HG02840 (cell line): ENCODE measurements at regions not wholly inside any gene's neighbourhood (a gene's known extent, or its start where the extent isn't known, plus 50 kb on each side); places are given as distances from the start of the nearest gene placed in this dataset.
"Not testable (repeated sequence)": the region's sequence is repeated elsewhere in the genome, so short reads cannot be mapped to it uniquely, and the experiment has no call there.

Source experiments
- ATAC-seq: cut with Tn5 transposase; IDR thresholded peaks from one replicate; pipeline ENCODE4 v1.9.1; 2021; ENCODE audit warnings: mild to moderate bottlenecking, moderate library complexity, moderate number of reproducible peaks; ENCODE audit not compliant: unreplicated experiment, low FRiP score

DNA sequence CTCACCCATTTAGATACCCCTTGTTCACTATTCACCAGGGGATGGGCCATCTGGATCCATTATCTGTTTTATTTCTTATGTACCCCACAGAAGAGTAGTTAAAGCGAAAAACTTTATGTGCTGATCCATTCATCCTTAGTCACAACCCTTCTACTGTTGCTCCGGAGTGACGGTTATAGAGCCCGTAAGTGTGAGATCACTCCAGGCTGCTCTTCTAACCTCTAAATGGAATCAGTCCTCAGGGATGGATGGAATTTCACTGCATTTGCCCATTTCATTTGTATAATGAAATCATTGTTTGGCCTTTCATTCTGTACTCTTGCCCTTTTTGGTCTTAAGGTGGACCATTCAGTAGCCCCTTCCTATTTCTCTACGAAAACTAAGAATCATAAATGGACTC is 409.3 kb upstream of the RUNX1 start:
- ATAC-seq: no peak

- no peak for ATAC-seq
Measured at GRCh38 chr21:35457097-35457804, 408.1 kb upstream of the RUNX1 start.

DNA sequence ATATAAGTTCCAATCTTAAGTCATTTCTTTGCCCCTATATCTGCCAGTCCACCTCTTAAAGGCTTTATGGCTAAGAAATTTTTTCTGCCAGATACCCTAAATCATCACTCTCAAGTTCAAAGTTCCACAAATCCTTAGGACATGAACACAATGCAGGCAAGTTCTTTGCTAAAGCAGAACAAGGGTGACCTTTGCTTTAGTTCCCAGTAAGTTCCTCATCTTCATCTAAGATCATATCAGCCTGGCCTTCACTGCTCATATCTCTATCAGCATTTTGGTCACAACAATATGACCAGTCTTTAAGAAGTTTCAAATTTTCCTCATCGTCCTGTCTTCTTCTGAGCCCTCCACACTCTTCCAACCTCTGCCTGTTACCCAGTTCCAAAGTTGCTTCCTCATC is 402.2 kb upstream of the RUNX1 start:
- no peak for ATAC-seq

GRCh38 chr21:35450830-35451229 is 401.7 kb upstream of the RUNX1 start:
- no peak for ATAC-seq

DNA sequence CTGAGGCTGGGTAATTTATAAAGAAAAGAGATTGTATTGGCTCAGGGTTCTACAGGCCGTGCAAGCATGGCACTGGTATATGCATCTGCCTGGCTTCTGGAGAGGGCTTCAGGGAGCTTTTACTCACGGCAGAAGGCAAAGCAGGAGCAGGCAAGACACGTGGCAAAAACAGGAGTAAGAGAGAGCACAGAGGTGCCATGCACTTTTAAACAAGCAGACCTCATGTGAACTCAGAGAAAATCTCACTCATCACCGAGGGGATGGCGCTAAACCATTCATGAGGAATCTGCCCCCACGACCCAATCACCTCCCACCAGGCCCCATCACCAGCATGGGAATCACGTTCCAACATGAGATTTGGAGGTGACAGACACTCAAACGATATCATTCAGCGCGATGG is 400.7 kb upstream of the RUNX1 start:
- ATAC-seq: no peak

GRCh38 chr21:35448876-35449599 is 399.9 kb upstream of the RUNX1 start:
- ATAC-seq: no peak

- no peak for ATAC-seq
Measured at GRCh38 chr21:35444391-35444790, 395.3 kb upstream of the RUNX1 start.

GRCh38 chr21:35441868-35442582 is 392.9 kb upstream of the RUNX1 start:
- no peak for ATAC-seq

- no peak for ATAC-seq
Measured at GRCh38 chr21:35438643-35439404, 389.7 kb upstream of the RUNX1 start.

DNA sequence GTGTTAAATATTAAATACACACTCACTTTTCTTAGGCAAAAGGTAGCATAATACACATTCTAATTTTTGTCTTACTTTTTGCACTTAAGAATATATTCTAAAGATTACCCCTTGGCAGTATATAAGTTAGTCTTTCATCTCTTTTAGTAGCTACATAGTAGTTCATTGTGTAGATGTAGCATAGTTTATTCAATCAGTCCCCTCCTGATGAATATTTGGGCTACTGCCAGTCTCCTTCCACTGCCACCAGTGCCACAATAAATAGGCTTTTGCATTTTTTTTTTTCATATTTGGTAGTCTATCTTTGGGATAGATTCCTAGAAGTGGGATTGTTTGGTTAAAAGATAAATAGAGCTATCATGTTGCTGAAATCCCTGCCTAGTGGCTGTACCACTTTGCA is 388.8 kb upstream of the RUNX1 start:
- no peak for ATAC-seq

GRCh38 chr21:35436899-35437298 is 387.8 kb upstream of the RUNX1 start:
- ATAC-seq: no peak

- ATAC-seq: not testable (repeated sequence)
Measured at GRCh38 chr21:35432601-35433000, 383.5 kb upstream of the RUNX1 start.

DNA sequence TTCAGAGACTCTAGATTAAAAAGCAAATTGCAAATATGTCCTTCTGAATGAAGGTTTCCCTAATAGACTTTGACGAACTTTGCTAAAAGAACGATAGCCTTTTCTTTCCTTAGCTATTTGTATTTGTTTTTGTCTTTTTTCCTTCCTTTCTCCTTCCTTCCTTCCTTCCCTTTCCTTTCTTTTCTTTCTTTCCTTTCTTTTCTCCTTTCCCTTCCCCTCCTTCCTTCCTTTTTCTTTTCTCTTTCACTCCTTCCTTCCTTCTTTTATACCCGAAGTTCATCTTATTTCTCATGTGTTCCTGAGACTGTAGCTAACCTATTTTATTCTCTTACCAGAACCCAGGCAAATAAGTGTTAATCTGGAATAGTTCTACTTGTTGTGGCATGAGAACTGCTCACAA is 381.2 kb upstream of the RUNX1 start:
- ATAC-seq: no peak

- no peak for ATAC-seq
Measured at GRCh38 chr21:35428937-35429336, 379.8 kb upstream of the RUNX1 start.

DNA sequence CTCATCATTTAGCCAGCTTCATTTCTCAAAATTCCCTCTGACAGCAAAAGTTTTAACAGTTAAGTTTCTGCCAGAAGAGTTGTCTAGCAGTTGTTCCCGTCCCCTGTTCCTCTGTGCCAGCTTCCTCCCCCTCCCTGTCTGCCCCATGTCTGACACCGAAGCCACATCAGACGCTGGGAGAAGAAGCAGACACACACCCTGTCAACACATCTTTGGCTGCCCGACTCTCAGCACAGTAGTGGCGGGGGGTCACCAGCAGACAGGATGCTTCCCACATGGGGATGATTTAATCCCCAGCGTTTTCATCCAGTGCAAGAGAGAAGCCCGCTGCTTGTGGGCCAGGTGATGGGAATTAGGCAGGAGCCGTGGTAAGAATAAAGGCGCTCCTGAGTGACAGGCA is 379.4 kb upstream of the RUNX1 start:
- no peak for ATAC-seq

DNA sequence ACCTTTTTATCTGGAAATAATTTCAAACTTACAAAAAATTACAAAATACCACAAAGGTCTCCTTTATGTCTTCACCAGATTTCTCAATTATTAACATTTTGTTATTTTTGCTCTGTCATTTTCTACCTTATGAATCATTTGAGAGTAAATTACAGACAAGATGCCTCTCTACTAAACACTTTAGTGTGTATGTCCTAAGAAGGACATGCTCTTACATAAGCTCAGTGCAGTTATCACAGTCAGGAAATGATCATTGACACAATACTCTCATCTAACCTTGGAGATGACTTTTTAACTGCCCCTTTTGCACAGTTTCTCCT is 378.9 kb upstream of the RUNX1 start:
- ATAC-seq: no peak

- no peak for ATAC-seq
Measured at GRCh38 chr21:35427320-35428000, 378.4 kb upstream of the RUNX1 start.

GRCh38 chr21:35426897-35427296 is 377.8 kb upstream of the RUNX1 start:
- ATAC-seq: no peak

GRCh38 chr21:35426469-35426868 is 377.4 kb upstream of the RUNX1 start:
- no peak for ATAC-seq

DNA sequence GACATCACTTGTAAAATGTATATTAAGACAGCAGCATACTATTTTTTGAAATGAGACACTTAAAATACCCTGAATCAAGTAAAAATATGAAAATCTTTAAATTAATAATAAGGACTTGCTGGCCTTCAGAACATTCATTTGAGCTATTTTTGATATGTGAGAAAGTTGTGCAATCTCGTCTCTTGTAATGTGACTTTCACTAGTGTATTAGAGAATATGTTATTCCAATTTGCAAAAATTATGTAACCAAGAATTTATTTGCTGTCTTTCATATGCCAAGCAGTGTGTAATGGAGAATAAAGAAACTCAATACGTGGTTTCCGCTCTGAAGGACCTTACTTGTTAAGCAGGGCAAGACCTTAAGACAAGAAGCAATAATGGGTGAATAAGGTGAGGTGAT is 375.0 kb upstream of the RUNX1 start:
- ATAC-seq: no peak
